H1 (cell line): ENCODE measurements at regions not wholly inside any gene's neighbourhood (a gene's known extent, or its start where the extent isn't known, plus 50 kb on each side); places are given as distances from the start of the nearest gene placed in this dataset.
"Not testable (repeated sequence)": the region's sequence is repeated elsewhere in the genome, so short reads cannot be mapped to it uniquely, and the experiment has no call there.

ENCODE experiments used
- CTCF ChIA-PET: fragments of 300-600 bp; sonication (Branson Sonifier 250); formaldehyde crosslinking; loops from one replicate; lab custom pipeline; 2021; ENCODE audit not compliant: partially characterized antibody; lab: Charles Lee
- POLR2A ChIA-PET: fragments of 300-600 bp; sonication (Branson Sonifier 250); formaldehyde crosslinking; loops from one replicate; lab custom pipeline; 2021; ENCODE audit warnings: inconsistent platforms; ENCODE audit not compliant: partially characterized antibody; lab: Charles Lee
- DNase-seq, 2 experiments: peaks; one replicate each; pipeline versions ENCODE4 v3.0.0 to v3.0.0-alpha.2; 2010 to 2022; ENCODE audit warnings: low spot score in 2 of 2, low read depth in 1 of 2, mixed read lengths in 1 of 2
- FAIRE-seq: peaks from 2 replicates; lab custom pipeline; 2011; peaks lifted over from hg19 to GRCh38; lab: Jason Lieb, UNC
- H2AFZ ChIP-seq: 2 replicates; pipeline ENCODE4 v1.8.1; 2012; ENCODE audit warnings: low read length, inconsistent platforms
- H2AK5ac ChIP-seq: 2 replicates; pipeline ENCODE4 v1.6.1; 2013; ENCODE audit warnings: low read depth, low read length
- H2BK120ac ChIP-seq: replicated peaks from 2 replicates; pipeline ENCODE3; 2013; ENCODE audit warnings: low read depth, low read length, inconsistent platforms
- H2BK12ac ChIP-seq: 2 replicates; pipeline ENCODE4 v1.6.1; 2013; ENCODE audit warnings: low read depth, low read length
- H2BK15ac ChIP-seq: 2 replicates; pipeline ENCODE4 v1.6.1; 2013; ENCODE audit warnings: low read length
- H2BK20ac ChIP-seq: 2 replicates; pipeline ENCODE4 v1.6.1; 2013; ENCODE audit warnings: low read length
- H2BK5ac ChIP-seq: 2 replicates; pipeline ENCODE4 v1.6.1; 2013; ENCODE audit warnings: low read depth, low read length
- H3K14ac ChIP-seq: 2 replicates; pipeline ENCODE4 v1.6.1; 2013; ENCODE audit warnings: inconsistent platforms; ENCODE audit not compliant: insufficient read length
- H3K18ac ChIP-seq: 2 replicates; pipeline ENCODE4 v1.6.1; 2013; ENCODE audit warnings: low read length; ENCODE audit errors: extremely low read depth
- H3K23ac ChIP-seq: 2 replicates; pipeline ENCODE4 v1.6.1; 2013; ENCODE audit warnings: inconsistent platforms; ENCODE audit not compliant: insufficient read length
- H3K23me2 ChIP-seq: 2 replicates; pipeline ENCODE4 v1.6.1; 2013; ENCODE audit warnings: low read depth, low read length
- H3K27ac ChIP-seq: 2 replicates; pipeline ENCODE4 v1.6.1; 2011; ENCODE audit warnings: low read depth, low read length, inconsistent platforms
- H3K27me3 ChIP-seq, 4 experiments: replicated peaks in 1 of 4; 1 replicate in 1 of 4; 2 replicates in 3 of 4; pipeline versions ENCODE4 v1.6.1 to v1.8.1; 2011 to 2013; ENCODE audit warnings: low read length in 3 of 4, mild to moderate bottlenecking in 3 of 4, inconsistent platforms in 2 of 4, mixed read lengths in 2 of 4, moderate library complexity in 1 of 4; ENCODE audit not compliant: control insufficient read depth in 3 of 4, insufficient read depth in 3 of 4; ENCODE audit errors: extremely low read depth in 1 of 4
- H3K36me3 ChIP-seq, 4 experiments: 2 replicates each; pipeline versions ENCODE4 v1.6.1 to v1.8.1; 2011 to 2013; ENCODE audit warnings: mild to moderate bottlenecking in 4 of 4, low read length in 3 of 4, moderate library complexity in 2 of 4, control low read depth in 1 of 4, inconsistent platforms in 1 of 4; ENCODE audit not compliant: insufficient read depth in 4 of 4, control insufficient read depth in 2 of 4
- H3K4ac ChIP-seq: replicated peaks from 2 replicates; pipeline ENCODE3; 2013; ENCODE audit warnings: low read length, low read depth, mixed read lengths, inconsistent platforms; ENCODE audit not compliant: insufficient read length
- H3K4me1 ChIP-seq, 4 experiments: replicated peaks in 1 of 4; 1 replicate in 1 of 4; 2 replicates in 3 of 4; pipeline versions ENCODE4 v1.6.1 to v1.8.1; 2011 to 2013; ENCODE audit warnings: low read length in 3 of 4, inconsistent platforms in 2 of 4, mixed read lengths in 1 of 4; ENCODE audit not compliant: insufficient read depth in 4 of 4, control insufficient read depth in 3 of 4
- H3K4me2 ChIP-seq, 2 experiments: 2 replicates each; pipeline versions ENCODE4 v1.6.1 to v1.8.1; 2011 to 2013; ENCODE audit warnings: low read depth in 2 of 2, low read length in 2 of 2, control low read depth in 1 of 2, inconsistent platforms in 1 of 2, mild to moderate bottlenecking in 1 of 2; ENCODE audit not compliant: insufficient read depth in 1 of 2
- H3K4me3 ChIP-seq, 4 experiments: fragments of 200-600, 300-600 bp in 1 of 4; sonication (generic), shearing (Covaris generic), sonication (Bioruptor Twin) in 1 of 4; 2 replicates each; pipeline versions ENCODE4 v1.5.1 to v1.8.1; 2011 to 2016; ENCODE audit warnings: low read length in 4 of 4, low read depth in 3 of 4, control low read depth in 2 of 4, inconsistent platforms in 2 of 4, mild to moderate bottlenecking in 2 of 4, mixed read lengths in 1 of 4, moderate library complexity in 1 of 4; ENCODE audit not compliant: insufficient read depth in 2 of 4; ENCODE audit errors: extremely low read depth in 1 of 4
- H3K56ac ChIP-seq: replicated peaks from 2 replicates; pipeline ENCODE3; 2013; ENCODE audit warnings: low read depth, mild to moderate bottlenecking, mixed read lengths, low read length, inconsistent platforms; ENCODE audit not compliant: insufficient read length
- H3K79me1 ChIP-seq: 2 replicates; pipeline ENCODE4 v1.6.1; 2013; ENCODE audit warnings: low read depth, low read length, control low read depth
- H3K79me2 ChIP-seq, 2 experiments: 2 replicates each; pipeline versions ENCODE4 v1.6.1 to v1.8.1; 2012 to 2013; ENCODE audit warnings: low read length in 2 of 2, mild to moderate bottlenecking in 2 of 2, inconsistent platforms in 1 of 2; ENCODE audit not compliant: insufficient read depth in 2 of 2, control insufficient read depth in 1 of 2
- H3K9ac ChIP-seq, 4 experiments: replicated peaks in 1 of 4; 1 replicate in 1 of 4; 2 replicates in 3 of 4; pipeline versions ENCODE4 v1.6.1 to v1.8.1; 2011 to 2013; ENCODE audit warnings: low read depth in 3 of 4, low read length in 3 of 4, control low read depth in 2 of 4, mild to moderate bottlenecking in 2 of 4, moderate library complexity in 2 of 4, inconsistent platforms in 1 of 4; ENCODE audit errors: extremely low read depth in 1 of 4
- H3K9me3 ChIP-seq, 2 experiments: 2 replicates each; pipeline versions ENCODE4 v1.6.1 to v1.8.1; 2012 to 2013; ENCODE audit warnings: mild to moderate bottlenecking in 2 of 2, moderate library complexity in 2 of 2, control low read depth in 1 of 2, inconsistent platforms in 1 of 2, low read depth in 1 of 2, low read length in 1 of 2, mixed read lengths in 1 of 2; ENCODE audit not compliant: insufficient read depth in 2 of 2
- H4K20me1 ChIP-seq, 2 experiments: replicated peaks in 1 of 2; 2 replicates each; pipeline versions ENCODE3 to v1.8.1; 2011 to 2013; ENCODE audit warnings: inconsistent platforms in 2 of 2, low read length in 2 of 2, mild to moderate bottlenecking in 1 of 2; ENCODE audit not compliant: insufficient read depth in 2 of 2, control insufficient read depth in 1 of 2
- H4K5ac ChIP-seq: 2 replicates; pipeline ENCODE4 v1.6.1; 2013; ENCODE audit warnings: low read length, low read depth, mixed read lengths, inconsistent platforms; ENCODE audit not compliant: insufficient read length
- H4K8ac ChIP-seq: 2 replicates; pipeline ENCODE4 v1.8.0; 2013; ENCODE audit warnings: mild to moderate bottlenecking, moderate library complexity, low read length, inconsistent platforms; ENCODE audit not compliant: insufficient read depth; ENCODE audit errors: extremely low read depth
- H4K91ac ChIP-seq: replicated peaks from 2 replicates; pipeline ENCODE3; 2013; ENCODE audit warnings: low read length, mixed read lengths, inconsistent platforms; ENCODE audit not compliant: insufficient read length
- CBX8 ChIP-seq: fragments of 300-800, 300-1000 bp; sonication (generic); IDR thresholded peaks from 2 replicates; pipeline ENCODE4 v1.7.1; 2016; ENCODE audit warnings: low read depth, low read length, borderline replicate concordance
- CEBPB ChIP-seq: IDR thresholded peaks from 2 replicates; pipeline ENCODE4 v1.6.1; 2012; ENCODE audit warnings: low read depth, low read length
- SUZ12 ChIP-seq: fragments of 200-600 bp; sonication (generic); IDR thresholded peaks from 2 replicates; pipeline ENCODE4 v1.6.1; 2012; ENCODE audit warnings: mild to moderate bottlenecking, inconsistent platforms, low read length, moderate library complexity, mixed read lengths
- WGBS, 2 experiments: shearing (Covaris generic) in 1 of 2; methylation state at CpG; one replicate each; pipeline versions ENCODE4 v1.1.6 to v1.1.7; 2013 to 2015; ENCODE audit warnings: low lambda C conversion rate in 2 of 2, mixed read lengths in 2 of 2, inconsistent platforms in 1 of 2, low coverage in 1 of 2, missing lambda C conversion rate in 1 of 2; ENCODE audit not compliant: insufficient replicate concordance in 2 of 2, insufficient coverage in 1 of 2, insufficient read length in 1 of 2; ENCODE audit errors: extremely low coverage in 1 of 2, missing lambda C conversion rate in 1 of 2; 5-methylcytosine and 5-hydroxymethylcytosine counted together

DNA sequence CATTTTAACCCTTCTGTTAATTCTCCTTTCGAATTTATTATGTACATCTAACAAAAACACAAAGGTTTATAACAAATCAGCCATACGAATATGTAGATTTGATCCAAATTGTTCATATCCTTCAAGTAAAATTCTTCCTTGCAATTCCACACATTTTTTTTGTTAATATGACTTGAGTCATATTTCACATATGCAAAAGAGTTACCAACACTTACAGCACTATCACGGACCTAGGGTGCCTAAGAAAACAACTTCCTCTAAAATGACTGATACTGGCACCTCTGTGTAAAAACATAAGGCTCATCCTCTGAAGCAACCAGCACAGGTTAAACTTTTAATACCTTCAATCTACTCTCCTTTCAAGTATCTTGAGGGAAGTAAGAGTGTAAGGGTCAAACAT lies 451.8 kb downstream of the SEMA3D start (continued):
- TF ChIP-seq CEBPB (no peak), SUZ12 (no peak), CBX8 (no peak)

- H2AK5ac ChIP-seq, H3K4me1 ChIP-seq, H3K23ac ChIP-seq, H3K23me2 ChIP-seq, H4K20me1 ChIP-seq, H3K9ac ChIP-seq, H4K5ac ChIP-seq, H3K9me3 ChIP-seq, H3K4ac ChIP-seq, H3K27me3 ChIP-seq, POLR2A ChIA-PET, H4K8ac ChIP-seq, H3K79me2 ChIP-seq, H3K14ac ChIP-seq, H2BK20ac ChIP-seq, H3K56ac ChIP-seq, FAIRE-seq, H3K4me2 ChIP-seq, H2AFZ ChIP-seq, H2BK12ac ChIP-seq, H3K18ac ChIP-seq, CTCF ChIA-PET, H2BK5ac ChIP-seq, H2BK15ac ChIP-seq, H4K91ac ChIP-seq, H3K27ac ChIP-seq, H3K4me3 ChIP-seq, H2BK120ac ChIP-seq, DNase-seq, H3K79me1 ChIP-seq, H3K36me3 ChIP-seq: not testable (repeated sequence)
- WGBS, 2 experiments = 95% methylated on average over 2 of the region's 2 CpGs; no CpG with 5 or more reads in 1 of the 2 experiments
These were observed 452.9 kb downstream of the SEMA3D start for GRCh38 chr7:84733976-84734375.
